Peyer's patch (tissue), 4 donors: ENCODE measurements at regions not wholly inside any gene's neighbourhood (a gene's known extent, or its start where the extent isn't known, plus 50 kb on each side); places are given as distances from the start of the nearest gene placed in this dataset.

ENCODE experiments used
- CTCF ChIP-seq, 6 experiments: fragments of 450-650 bp in 4 of 6; fragments of 200-600 bp in 2 of 6; sonication (generic) in 1 of 6; IDR thresholded peaks; one replicate each; pipeline ENCODE4 v1.5.1; 2017 to 2019; ENCODE audit warnings: antibody characterized with exemption in 6 of 6, mild to moderate bottlenecking in 3 of 6, moderate library complexity in 1 of 6
- POLR2A ChIP-seq, 2 donors: fragments of 450-650 bp; IDR thresholded peaks; one replicate each; pipeline ENCODE4 v1.5.1; 2017; ENCODE audit warnings: antibody characterized with exemption in 2 of 2, mild to moderate bottlenecking in 2 of 2, moderate library complexity in 2 of 2

- TF ChIP-seq CTCF (IDR thresholded peaks at IDR 0.05): no peak
- TF ChIP-seq POLR2A (IDR thresholded peaks at IDR 0.05): no peak
These were observed 117.9 kb upstream of the UBE2E2 start for GRCh38 chr3:23085261-23085660.
